ENCODE measurements at regions not wholly inside any gene's neighbourhood (a gene's known extent, or its start where the extent isn't known, plus 50 kb on each side); places are given as distances from the start of the nearest gene placed in this dataset.

- TF ChIP-seq POLR2A (IDR thresholded peaks at IDR 0.05; ENCODE audit: low read depth, low read length) (no peak), POLR2AphosphoS5 (IDR thresholded peaks at IDR 0.05; ENCODE audit: low read depth, low read length) (no peak), TAF1 (IDR thresholded peaks at IDR 0.05; ENCODE audit: low read depth, low read length) (no peak)
Observed at GRCh38 chr2:225725726-225726125, 326.2 kb downstream of the NYAP2 start.
